B cell (primary cell): ENCODE measurements at regions not wholly inside any gene's neighbourhood (a gene's known extent, or its start where the extent isn't known, plus 50 kb on each side); places are given as distances from the start of the nearest gene placed in this dataset.

Source experiments
- EZH2 ChIP-seq: IDR thresholded peaks from 2 replicates; pipeline ENCODE4 v1.6.1; 2012; ENCODE audit warnings: borderline replicate concordance, low read depth, mild to moderate bottlenecking, moderate library complexity, low read length; ENCODE audit not compliant: insufficient read depth, poor library complexity, severe bottlenecking
- TF ChIP-seq, protein P1 (sequence below): fragments of 200-600 bp; IDR thresholded peaks from one replicate; pipeline ENCODE4 v1.8.0; 2022; ENCODE audit warnings: antibody characterized with exemption, mild to moderate bottlenecking

GRCh38 chr9:25830381-25830780, 152.1 kb upstream of the TUSC1 start:
- TF ChIP-seq EZH2: no peak
- TF ChIP-seq, protein P1, sequence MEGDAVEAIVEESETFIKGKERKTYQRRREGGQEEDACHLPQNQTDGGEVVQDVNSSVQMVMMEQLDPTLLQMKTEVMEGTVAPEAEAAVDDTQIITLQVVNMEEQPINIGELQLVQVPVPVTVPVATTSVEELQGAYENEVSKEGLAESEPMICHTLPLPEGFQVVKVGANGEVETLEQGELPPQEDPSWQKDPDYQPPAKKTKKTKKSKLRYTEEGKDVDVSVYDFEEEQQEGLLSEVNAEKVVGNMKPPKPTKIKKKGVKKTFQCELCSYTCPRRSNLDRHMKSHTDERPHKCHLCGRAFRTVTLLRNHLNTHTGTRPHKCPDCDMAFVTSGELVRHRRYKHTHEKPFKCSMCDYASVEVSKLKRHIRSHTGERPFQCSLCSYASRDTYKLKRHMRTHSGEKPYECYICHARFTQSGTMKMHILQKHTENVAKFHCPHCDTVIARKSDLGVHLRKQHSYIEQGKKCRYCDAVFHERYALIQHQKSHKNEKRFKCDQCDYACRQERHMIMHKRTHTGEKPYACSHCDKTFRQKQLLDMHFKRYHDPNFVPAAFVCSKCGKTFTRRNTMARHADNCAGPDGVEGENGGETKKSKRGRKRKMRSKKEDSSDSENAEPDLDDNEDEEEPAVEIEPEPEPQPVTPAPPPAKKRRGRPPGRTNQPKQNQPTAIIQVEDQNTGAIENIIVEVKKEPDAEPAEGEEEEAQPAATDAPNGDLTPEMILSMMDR: no peak
